NCI-H2196 treated with DMSO at 0.1 percent for 48 hours (cell line): ENCODE measurements at regions not wholly inside any gene's neighbourhood (a gene's known extent, or its start where the extent isn't known, plus 50 kb on each side); places are given as distances from the start of the nearest gene placed in this dataset.

Experiments
- DNase-seq: peaks from one replicate; lab custom pipeline; 2025; ENCODE audit not compliant: unreplicated experiment; lab: John Stamatoyannopoulos, UW

- no peak for DNase-seq
These were observed 183.9 kb downstream of the CXCL12 start for GRCh38 chr10:44201011-44201410.

- DNase-seq, result no peak
These were observed 184.8 kb downstream of the CXCL12 start for GRCh38 chr10:44199991-44200655.

GRCh38 chr10:44199267-44199666, 185.6 kb downstream of the CXCL12 start:
- DNase-seq, result no peak

- no peak for DNase-seq
These were observed 186.2 kb downstream of the CXCL12 start for GRCh38 chr10:44198780-44199097.

- DNase-seq, result no peak
These were observed 186.7 kb downstream of the CXCL12 start for GRCh38 chr10:44198096-44198779.

- no peak for DNase-seq
These were observed 187.3 kb downstream of the CXCL12 start for GRCh38 chr10:44197646-44198045.

GRCh38 chr10:44196336-44196735, 188.6 kb downstream of the CXCL12 start:
- no peak for DNase-seq

GRCh38 chr10:44196008-44196320, 188.9 kb downstream of the CXCL12 start:
- DNase-seq, result no peak

- no peak for DNase-seq
These were observed 189.5 kb downstream of the CXCL12 start for GRCh38 chr10:44195112-44196007.

- DNase-seq, result no peak
These were observed 190.5 kb downstream of the CXCL12 start for GRCh38 chr10:44194435-44194834.

- DNase-seq, result no peak
These were observed 191.2 kb downstream of the CXCL12 start for GRCh38 chr10:44193567-44194220.

GRCh38 chr10:44193166-44193565, 191.7 kb downstream of the CXCL12 start:
- DNase-seq, result no peak

- DNase-seq, result no peak
These were observed 192.5 kb downstream of the CXCL12 start for GRCh38 chr10:44192435-44192834.

GRCh38 chr10:44190541-44190940, 194.4 kb downstream of the CXCL12 start:
- DNase-seq, result no peak

- no peak for DNase-seq
These were observed 198.1 kb downstream of the CXCL12 start for GRCh38 chr10:44186821-44187220.

- no peak for DNase-seq
These were observed 198.7 kb downstream of the CXCL12 start for GRCh38 chr10:44186150-44186549.

- DNase-seq, result no peak
These were observed 199.6 kb downstream of the CXCL12 start for GRCh38 chr10:44185315-44185666.

- no peak for DNase-seq
These were observed 200.1 kb downstream of the CXCL12 start for GRCh38 chr10:44184633-44185314.

GRCh38 chr10:44183667-44184632, 200.9 kb downstream of the CXCL12 start:
- DNase-seq, result no peak

GRCh38 chr10:44182909-44183308, 202.0 kb downstream of the CXCL12 start:
- no peak for DNase-seq
